LHCN-M2 (cell line): ENCODE measurements at regions not wholly inside any gene's neighbourhood (a gene's known extent, or its start where the extent isn't known, plus 50 kb on each side); places are given as distances from the start of the nearest gene placed in this dataset.
"Not testable (repeated sequence)": the region's sequence is repeated elsewhere in the genome, so short reads cannot be mapped to it uniquely, and the experiment has no call there.

ENCODE experiments used
- DNase-seq: peaks from one replicate; pipeline ENCODE4 v3.0.0-alpha.2; 2012; ENCODE audit warnings: low read depth

DNA sequence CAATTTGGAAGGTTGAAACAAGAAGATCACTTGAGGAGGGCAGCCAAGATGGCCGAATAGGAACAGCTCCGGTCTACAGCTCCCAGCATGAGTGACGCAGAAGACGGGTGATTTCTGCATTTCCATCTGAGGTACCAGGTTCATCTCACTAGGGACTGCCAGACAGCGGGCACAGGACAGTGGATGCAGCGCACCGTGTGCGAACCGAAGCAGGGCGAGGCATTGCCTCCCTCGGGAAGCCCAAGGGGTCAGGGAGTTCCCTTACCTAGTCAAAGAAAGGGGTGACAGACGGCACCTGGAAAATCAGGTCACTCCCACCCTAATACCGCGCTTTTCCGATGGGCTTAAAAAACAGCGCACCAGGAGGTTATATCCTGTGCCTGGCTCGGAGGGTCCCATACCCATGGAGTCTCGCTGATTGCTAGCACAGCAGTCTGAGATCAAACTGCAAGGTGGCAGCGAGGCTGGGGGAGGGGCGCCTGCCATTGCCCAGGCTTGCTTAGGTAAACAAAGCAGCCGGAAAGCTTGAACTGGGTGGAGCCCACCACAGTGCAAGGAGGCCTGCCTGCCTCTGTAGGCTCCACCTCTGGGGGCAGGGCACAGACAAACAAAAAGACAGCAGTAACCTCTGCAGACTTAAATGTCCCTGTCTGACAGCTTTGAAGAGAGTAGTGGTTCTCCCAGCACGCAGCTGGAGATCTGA, 430.4 kb upstream of the RGMB start:
- not testable (repeated sequence) for DNase-seq

- peak; percentile 72 for DNase-seq
Observed at GRCh38 chr5:98349251-98349989, 424.0 kb upstream of the RGMB start.

DNA sequence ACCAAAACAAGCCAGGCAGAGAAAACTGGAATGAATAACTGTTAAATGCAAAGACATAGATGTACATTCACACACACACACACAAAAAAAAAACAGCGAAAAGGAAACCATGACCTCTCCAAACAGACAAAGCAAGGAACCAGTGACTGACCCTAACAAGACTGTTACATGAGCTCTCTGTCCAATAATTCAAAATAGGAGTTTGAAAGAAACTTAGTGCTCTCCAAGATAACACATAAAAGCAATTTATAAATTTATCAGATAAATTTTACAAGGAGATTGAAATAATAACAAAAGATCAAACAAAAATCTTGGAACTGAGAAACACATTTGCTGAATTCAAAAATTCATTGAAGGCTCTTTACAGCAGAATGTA, 423.5 kb upstream of the RGMB start:
- DNase-seq = no peak

GRCh38 chr5:98354922-98355321, 418.5 kb upstream of the RGMB start:
- DNase-seq = no peak

- DNase-seq = no peak
Observed at GRCh38 chr5:98360548-98360947, 412.9 kb upstream of the RGMB start.

GRCh38 chr5:98363157-98363556, 410.3 kb upstream of the RGMB start:
- no peak for DNase-seq

DNA sequence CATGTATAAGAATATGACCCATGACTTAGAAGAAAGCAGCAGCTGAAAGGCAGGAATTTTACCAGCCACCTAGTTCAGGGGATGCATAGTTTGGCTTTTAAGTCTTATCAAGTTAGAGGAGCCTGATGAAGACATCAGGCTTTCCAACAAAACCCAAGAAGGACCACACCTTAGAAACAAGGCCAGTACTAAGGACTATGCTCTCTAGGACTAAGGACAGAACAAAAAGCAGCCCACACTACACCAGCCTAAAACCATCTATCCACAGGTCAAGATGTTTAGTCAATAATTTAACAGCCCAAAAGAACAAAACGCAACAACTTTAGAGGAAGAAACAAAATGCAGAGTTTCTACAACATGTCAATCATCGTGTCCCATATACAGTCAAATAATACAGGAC, 408.9 kb upstream of the RGMB start:
- DNase-seq = no peak

DNA sequence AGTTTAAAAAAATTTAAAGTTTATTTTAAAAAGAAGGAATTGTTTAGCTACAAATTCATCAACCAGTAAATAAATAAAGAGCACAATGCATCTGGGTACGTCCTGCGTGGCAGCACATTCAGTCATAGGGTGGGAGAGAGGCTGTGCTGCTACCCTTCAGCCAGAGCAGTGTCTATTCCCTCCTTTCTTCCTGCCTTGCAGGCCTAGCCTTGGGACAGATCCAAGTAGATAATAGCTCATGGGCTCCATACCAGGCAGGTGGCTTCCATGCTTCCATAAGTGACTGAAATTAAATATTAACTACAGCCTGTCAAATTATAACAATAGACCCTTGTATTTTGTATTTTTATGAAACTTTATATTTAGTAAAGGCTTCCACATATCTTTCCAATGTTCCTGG, 408.3 kb upstream of the RGMB start:
- DNase-seq = no peak

DNA sequence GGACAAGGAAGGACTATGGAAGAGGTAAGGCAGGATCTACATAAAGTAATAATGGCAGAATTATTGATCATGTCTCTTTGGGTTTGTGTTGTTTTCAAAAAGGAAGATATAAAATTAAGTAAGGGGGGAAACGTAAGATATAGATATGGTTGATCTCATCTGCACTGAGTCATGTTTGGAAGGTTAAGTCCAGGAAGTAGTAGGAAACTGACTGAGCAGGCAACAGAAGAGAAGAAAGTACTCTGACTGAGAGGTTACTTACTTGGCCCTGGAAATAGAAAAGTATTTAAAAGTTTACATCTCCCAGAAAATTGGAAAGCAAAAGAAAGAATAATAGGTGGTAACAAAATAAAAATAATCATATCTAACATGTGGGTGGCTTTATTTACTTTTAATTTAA, 405.3 kb upstream of the RGMB start:
- DNase-seq = no peak

DNA sequence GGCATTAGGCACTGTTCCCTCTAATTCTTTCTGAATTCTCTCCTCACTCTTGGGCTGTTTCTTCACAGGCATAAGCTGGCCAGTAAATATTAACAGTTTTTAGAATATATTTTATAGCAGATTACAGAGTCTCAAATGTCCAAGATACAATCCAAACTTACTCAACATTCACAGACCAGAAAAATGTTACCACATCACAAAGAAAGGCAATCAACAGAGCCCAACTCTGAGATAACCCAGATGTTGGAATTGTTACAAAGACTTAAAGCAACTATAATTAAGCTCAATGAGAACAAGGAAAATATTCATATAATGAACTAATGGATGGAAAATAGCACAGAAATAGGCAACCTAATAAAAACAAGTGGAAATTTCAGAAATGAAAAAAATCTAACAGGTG, 401.1 kb upstream of the RGMB start:
- DNase-seq = no peak

DNA sequence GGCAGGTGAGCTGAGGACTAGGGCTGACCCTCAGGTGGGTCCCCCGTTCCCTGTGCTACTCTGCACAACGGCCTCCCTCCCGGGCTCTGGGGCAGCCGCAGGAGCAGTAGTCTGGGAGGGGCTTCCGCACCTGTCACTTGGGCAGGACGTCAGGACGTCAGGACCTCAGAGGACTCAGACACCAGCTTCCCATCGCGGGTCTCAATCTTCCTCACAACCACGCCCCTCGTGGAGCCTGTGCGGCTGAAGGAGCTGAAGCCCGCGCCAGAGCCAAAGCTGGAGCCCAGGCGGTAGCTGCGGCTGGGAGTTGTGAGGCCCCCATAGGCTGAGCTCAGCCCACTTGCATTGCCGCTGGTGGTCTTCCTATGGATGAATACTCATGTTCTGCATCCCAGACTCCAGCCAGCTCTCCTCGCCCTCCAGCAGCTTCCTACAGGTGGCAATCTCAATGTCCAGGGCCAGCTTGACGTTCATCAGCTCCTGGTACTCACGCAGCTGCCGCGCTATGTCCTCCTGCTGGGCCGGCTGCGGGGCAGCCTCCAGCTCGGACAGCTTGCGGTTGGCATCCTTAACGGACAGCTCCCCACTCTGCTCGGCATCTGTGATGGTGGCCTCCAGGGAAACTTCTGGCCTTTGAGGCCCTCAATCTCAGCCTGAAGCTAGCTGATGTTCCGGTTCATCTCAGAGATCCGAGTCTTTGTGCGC, 381.4 kb upstream of the RGMB start:
- no peak for DNase-seq

DNA sequence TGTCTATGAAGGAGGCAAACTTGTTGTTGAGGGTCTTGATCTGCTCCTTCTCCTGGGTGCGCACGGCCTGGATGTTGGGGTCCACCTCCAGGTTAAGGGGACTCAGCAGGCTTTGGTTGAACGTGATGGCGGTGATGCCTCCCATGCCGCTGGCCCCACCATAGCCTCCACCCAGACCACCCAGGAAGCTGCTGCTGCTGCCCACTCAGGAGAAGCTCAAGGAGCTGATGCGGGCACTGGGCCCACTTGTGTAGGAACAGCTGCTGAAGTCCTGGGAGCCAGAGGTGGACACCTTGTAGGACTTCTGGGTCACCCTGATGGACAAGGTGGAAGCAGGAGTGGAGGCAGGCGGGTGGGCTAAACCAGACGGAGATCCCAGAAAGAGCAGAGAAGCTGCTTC, 380.3 kb upstream of the RGMB start:
- not testable (repeated sequence) for DNase-seq

- DNase-seq = no peak
Observed at GRCh38 chr5:98397081-98397480, 376.4 kb upstream of the RGMB start.

DNA sequence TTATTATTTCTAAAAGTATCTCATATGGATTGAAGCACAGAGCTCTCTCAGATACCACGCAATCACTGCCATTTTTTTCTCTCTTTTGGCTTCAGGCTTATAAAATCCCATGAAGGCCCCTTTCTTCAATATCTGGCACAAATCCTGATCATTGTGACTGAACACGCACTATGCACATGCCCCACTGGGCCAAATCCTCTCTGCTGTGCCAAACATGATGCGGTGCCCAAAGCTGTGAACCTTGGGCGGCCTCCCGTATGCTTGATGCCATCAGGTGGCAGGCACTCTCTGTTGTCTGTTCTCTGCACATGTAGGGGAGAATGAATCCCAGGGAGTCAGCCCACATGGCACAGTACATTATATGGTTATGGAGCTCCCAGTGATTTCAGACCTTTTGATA, 375.0 kb upstream of the RGMB start:
- no peak for DNase-seq

DNA sequence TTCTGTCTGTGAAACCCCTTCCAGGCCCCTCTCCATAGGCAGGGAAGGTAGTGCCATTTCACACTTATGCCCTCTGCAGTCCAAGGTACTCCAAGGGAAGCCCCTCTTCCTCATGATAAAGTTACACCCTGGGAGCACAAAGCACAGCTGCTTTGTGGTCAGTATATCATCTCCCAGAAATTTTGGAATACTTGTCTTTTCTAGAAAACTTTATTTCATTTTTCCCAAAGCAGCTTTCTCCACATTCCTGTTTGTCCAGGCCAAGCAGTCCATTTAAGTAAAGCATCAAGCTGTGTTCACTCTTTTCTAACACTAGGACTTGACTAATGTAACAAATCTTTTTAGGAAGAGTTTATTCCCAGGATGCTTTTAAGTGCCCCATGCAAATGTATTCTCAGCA, 371.8 kb upstream of the RGMB start:
- DNase-seq = peak; percentile 86

DNA sequence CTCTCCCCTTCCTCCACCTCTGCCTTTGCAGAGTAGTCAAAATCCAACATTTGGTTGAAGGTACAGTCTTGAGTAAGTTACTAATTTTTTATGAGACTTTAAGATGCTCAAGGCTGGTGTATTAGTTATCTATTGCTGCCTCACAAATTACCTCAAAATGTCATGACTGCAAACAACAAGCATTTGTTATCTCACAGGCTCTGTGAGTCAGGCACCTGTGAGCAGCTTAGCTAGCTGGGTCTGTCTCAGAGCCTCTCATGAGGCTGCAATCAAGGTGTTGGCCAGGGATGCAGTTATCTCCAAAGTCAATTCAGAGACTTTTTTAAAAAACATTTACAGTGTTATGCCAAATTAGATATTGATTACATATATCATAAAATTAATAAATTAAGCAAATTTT, 371.3 kb upstream of the RGMB start:
- no peak for DNase-seq

- DNase-seq = no peak
Observed at GRCh38 chr5:98403131-98403530, 370.3 kb upstream of the RGMB start.

GRCh38 chr5:98414938-98415337, 358.5 kb upstream of the RGMB start:
- DNase-seq = peak; percentile 93

DNA sequence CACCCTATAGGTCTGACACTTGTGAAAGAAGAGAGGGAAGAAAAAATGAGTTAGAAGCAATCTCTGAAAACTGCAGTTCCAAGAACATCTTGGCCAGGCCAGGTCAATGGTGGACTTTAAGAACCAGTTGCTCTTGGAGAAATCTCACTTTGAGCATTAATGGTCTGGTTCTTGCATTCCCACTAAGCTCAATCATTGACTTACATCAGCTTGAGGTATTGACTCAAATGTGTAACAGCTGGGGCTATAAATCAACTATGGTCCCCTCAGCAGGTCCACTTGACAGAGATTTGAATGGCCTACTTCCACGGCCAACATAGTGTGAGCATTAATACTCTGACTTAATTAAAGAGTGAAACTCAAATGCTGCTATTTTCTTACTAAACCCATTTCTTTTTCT, 357.8 kb upstream of the RGMB start:
- DNase-seq = peak; percentile 69

DNA sequence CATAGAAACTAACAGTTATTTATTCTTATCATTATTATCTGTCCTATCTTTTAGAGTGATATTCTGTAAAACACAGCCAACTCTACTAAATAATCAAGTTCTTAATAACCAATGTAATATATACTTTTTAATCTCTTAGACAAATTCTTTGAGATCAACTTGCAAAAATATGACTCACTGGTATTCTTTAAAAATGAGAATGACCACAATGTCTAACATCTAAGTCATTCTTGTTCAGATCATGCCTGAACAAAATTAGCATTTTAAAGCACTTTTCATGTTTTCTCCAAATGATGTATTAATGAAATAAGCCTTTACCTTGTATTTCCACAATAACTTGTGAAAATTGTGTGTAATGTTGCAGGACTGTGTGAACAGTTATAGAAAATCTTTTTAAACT, 356.9 kb upstream of the RGMB start:
- peak; percentile 63 for DNase-seq

DNA sequence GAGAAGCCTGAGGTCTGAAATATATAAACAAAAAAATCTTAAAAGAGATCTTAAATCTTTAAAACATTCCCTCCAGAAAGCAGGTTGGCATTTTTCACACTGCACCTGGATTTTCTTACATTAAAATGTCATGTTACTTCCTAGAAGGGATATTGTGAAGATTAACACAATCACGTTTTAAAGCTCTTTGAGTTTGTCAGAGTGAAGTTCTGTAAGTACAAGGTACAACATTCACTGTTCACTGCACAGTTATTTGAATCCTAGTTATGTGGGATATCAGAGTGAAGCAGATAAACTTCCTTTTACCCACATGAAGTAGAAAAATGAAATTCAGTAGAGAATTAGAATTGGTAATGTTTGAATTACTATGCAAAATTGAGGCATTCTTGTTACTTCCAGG, 353.6 kb upstream of the RGMB start:
- DNase-seq = no peak

- peak; percentile 63 for DNase-seq
Observed at GRCh38 chr5:98424681-98425450, 348.6 kb upstream of the RGMB start.
